ENCODE measurements at regions not wholly inside any gene's neighbourhood (a gene's known extent, or its start where the extent isn't known, plus 50 kb on each side); places are given as distances from the start of the nearest gene placed in this dataset.

- TF ChIP-seq, protein P1, sequence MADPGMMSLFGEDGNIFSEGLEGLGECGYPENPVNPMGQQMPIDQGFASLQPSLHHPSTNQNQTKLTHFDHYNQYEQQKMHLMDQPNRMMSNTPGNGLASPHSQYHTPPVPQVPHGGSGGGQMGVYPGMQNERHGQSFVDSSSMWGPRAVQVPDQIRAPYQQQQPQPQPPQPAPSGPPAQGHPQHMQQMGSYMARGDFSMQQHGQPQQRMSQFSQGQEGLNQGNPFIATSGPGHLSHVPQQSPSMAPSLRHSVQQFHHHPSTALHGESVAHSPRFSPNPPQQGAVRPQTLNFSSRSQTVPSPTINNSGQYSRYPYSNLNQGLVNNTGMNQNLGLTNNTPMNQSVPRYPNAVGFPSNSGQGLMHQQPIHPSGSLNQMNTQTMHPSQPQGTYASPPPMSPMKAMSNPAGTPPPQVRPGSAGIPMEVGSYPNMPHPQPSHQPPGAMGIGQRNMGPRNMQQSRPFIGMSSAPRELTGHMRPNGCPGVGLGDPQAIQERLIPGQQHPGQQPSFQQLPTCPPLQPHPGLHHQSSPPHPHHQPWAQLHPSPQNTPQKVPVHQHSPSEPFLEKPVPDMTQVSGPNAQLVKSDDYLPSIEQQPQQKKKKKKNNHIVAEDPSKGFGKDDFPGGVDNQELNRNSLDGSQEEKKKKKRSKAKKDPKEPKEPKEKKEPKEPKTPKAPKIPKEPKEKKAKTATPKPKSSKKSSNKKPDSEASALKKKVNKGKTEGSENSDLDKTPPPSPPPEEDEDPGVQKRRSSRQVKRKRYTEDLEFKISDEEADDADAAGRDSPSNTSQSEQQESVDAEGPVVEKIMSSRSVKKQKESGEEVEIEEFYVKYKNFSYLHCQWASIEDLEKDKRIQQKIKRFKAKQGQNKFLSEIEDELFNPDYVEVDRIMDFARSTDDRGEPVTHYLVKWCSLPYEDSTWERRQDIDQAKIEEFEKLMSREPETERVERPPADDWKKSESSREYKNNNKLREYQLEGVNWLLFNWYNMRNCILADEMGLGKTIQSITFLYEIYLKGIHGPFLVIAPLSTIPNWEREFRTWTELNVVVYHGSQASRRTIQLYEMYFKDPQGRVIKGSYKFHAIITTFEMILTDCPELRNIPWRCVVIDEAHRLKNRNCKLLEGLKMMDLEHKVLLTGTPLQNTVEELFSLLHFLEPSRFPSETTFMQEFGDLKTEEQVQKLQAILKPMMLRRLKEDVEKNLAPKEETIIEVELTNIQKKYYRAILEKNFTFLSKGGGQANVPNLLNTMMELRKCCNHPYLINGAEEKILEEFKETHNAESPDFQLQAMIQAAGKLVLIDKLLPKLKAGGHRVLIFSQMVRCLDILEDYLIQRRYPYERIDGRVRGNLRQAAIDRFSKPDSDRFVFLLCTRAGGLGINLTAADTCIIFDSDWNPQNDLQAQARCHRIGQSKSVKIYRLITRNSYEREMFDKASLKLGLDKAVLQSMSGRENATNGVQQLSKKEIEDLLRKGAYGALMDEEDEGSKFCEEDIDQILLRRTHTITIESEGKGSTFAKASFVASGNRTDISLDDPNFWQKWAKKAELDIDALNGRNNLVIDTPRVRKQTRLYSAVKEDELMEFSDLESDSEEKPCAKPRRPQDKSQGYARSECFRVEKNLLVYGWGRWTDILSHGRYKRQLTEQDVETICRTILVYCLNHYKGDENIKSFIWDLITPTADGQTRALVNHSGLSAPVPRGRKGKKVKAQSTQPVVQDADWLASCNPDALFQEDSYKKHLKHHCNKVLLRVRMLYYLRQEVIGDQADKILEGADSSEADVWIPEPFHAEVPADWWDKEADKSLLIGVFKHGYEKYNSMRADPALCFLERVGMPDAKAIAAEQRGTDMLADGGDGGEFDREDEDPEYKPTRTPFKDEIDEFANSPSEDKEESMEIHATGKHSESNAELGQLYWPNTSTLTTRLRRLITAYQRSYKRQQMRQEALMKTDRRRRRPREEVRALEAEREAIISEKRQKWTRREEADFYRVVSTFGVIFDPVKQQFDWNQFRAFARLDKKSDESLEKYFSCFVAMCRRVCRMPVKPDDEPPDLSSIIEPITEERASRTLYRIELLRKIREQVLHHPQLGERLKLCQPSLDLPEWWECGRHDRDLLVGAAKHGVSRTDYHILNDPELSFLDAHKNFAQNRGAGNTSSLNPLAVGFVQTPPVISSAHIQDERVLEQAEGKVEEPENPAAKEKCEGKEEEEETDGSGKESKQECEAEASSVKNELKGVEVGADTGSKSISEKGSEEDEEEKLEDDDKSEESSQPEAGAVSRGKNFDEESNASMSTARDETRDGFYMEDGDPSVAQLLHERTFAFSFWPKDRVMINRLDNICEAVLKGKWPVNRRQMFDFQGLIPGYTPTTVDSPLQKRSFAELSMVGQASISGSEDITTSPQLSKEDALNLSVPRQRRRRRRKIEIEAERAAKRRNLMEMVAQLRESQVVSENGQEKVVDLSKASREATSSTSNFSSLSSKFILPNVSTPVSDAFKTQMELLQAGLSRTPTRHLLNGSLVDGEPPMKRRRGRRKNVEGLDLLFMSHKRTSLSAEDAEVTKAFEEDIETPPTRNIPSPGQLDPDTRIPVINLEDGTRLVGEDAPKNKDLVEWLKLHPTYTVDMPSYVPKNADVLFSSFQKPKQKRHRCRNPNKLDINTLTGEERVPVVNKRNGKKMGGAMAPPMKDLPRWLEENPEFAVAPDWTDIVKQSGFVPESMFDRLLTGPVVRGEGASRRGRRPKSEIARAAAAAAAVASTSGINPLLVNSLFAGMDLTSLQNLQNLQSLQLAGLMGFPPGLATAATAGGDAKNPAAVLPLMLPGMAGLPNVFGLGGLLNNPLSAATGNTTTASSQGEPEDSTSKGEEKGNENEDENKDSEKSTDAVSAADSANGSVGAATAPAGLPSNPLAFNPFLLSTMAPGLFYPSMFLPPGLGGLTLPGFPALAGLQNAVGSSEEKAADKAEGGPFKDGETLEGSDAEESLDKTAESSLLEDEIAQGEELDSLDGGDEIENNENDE (IDR thresholded peaks at IDR 0.05; ENCODE audit: insufficient replicate concordance, low read length): no peak
- no peak for TF ChIP-seq GTF2F1 (IDR thresholded peaks at IDR 0.05; ENCODE audit: borderline replicate concordance, low read depth, low read length)
Measured at GRCh38 chr2:47686018-47686417, 96.9 kb upstream of the MSH6 start (continued).

Measured in H1 (cell line).